ENCODE measurements at regions not wholly inside any gene's neighbourhood (a gene's known extent, or its start where the extent isn't known, plus 50 kb on each side); places are given as distances from the start of the nearest gene placed in this dataset.
"Not testable (repeated sequence)": the region's sequence is repeated elsewhere in the genome, so short reads cannot be mapped to it uniquely, and the experiment has no call there.

DNA sequence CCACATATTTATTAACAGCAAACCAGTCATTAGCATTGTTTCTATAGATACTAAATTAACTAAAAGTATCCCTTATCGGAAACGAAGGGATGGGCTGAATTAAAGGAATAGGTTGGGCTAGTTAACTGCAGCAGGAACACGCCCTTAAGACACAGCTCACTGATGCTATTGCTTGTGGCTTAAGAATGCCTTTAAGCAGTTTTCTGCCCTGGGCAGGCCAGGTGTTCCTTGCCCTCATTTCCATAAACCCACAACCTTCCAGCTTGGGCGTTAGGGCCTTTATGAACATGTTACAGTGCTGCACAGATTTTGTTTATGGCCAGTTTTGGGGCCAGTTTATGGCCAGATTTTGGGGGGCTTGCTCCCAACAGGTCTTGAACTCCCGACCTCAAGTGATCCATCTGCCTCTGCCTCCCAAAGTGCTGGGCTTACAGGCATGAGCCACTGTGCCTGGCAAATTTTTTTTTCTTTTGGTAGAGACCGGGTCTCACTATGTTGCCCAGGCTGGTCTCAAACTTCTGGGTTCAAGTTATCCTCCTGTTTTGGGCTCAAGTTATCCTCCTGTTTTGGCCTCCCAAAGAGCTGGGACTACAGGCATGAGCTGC lies 90.1 kb upstream of the GRIN2A start:
- DNase-seq (ENCODE audit: low read depth in 3 of 3, low spot score in 1 of 3), result not testable (repeated sequence)

DNA sequence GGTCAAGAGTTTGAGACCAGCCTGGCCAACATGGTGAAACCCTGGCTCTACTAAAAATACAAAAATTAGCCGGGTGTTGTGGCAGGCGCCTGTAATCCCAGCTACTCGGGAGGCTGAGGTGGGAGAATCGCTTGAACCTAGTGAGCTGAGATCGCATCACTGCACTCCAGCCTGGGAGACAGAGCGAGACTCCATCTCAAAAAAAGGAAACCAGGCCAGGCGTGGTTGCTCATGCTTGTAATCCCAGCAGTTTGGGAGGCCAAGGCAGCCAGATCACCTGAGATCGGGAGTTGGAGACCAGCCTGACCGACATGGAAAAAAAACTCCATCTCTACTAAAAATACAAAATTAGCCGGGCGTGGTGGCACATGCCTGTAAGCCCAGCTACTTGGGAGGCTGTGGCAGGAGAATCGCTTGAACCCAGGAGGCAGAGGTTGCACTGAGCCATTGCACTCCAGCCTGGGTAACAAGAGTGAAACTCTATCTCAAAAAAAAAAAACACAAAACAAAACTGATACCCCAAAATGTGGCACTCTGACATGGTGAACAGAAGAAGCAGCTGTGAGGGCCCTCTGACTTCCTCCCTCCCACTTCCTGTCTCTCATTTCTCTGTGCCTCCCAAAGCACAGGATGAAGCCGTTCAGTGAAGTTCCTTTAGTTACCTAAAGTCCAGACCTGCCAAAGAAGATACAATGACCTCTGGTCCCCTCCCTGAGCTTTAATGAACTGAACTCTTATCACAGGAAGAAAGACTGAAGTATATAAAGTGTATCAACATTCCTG lies 93.2 kb upstream of the GRIN2A start:
- not testable (repeated sequence) for DNase-seq (ENCODE audit: low read depth in 3 of 3, low spot score in 1 of 3)

DNA sequence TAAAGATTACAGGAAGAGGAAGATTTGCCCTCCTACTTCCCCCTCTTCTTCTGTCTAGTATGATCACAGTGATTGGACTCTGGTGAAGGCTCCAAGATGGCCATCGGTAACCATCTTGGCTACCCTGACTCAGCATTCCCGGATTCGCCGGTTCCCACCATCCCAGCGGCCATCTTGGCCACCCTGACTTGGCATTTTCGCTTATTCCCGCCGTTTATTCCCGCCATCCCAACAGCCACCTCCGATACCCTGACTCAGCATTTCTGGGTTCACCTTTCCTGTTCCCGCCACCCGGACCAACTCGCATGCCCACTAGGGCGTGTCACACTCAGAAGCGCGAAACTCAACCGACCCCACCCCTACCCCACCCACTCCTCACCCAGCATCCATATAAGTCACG lies 95.4 kb upstream of the GRIN2A start:
- DNase-seq (ENCODE audit: low read depth in 3 of 3, low spot score in 1 of 3), result no peak

DNA sequence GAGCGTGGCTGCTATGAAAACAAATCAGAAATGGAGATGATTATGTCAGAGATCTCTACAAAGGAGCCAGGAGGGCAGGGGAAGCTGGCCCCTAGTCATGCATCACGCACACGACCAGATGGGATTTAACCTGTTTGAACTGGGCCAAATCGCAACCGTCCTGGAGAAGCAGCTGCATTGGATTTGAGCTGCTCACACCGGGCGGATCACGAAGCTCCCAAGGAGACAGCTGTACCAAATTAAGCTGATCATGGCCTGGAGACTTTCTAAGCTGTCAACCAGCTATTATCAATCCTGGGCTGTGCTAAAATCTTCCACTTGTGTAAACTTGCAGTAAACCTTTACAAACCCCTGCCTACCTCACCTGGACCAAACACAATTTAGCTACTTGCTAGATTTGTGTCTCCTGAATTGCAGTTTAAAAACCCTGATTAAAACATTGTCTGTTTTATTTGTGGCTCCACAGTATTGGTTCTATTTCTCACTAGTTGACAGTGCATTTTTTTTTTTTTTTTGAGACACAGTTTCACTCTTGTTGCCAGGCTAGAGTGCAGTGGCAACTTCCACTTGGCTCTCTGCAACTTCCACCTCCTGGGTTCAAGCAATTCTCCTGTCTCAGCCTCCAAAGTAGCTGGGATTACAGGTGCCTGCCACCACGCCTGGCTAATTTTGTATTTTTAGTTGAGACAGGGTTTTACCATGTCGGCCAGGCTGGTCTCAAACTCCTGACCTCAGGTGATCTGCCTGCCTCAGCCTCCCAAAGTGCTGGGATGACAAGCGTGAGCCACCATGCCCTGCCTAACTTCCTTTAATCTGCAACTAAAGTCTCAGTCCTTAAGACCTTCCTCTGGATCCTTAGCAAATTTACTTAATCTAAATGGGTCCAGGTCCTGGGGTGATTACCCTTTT lies 98.3 kb upstream of the GRIN2A start:
- DNase-seq (ENCODE audit: low read depth in 3 of 3, low spot score in 1 of 3), result no peak

DNA sequence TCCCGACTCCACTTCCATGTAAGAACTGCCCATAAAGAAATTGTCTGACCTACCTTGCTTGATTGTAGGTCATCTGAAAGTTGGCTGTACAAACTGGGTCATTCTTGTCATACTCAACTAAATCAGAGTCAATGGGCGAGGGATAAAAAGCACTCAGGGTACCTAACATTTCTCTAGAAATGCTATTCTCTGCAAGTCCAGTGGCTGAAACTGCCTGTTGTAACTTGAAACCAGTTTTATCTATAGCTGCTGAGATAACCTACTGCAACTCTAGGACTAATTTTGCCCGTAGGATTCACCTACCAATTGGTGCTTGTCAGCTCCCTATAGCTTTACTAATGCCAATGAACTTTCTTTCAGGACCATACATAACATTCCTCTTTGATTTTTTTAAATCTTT lies 100.1 kb upstream of the GRIN2A start:
- DNase-seq (ENCODE audit: low read depth in 3 of 3, low spot score in 1 of 3), result no peak

DNA sequence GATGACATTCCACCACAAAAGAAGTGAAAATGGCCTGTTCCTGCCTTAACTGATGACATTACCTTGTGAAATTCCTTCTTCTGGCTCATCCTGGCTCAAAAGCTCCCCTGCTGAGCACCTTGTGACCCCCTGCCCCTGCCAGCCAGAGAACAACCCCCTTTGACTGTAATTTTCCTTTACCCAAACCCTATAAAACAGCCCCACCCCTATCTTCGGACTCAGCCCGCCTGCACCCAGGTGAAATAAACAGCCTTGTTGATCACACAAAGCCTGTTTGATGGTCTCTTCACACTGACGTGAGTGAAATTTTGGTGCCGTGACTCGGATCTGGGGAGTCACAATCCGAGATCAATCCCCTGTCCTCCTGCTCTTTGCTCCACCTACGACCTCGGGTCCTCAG lies 101.0 kb upstream of the GRIN2A start:
- not testable (repeated sequence) for DNase-seq (ENCODE audit: low read depth in 3 of 3, low spot score in 1 of 3)

DNA sequence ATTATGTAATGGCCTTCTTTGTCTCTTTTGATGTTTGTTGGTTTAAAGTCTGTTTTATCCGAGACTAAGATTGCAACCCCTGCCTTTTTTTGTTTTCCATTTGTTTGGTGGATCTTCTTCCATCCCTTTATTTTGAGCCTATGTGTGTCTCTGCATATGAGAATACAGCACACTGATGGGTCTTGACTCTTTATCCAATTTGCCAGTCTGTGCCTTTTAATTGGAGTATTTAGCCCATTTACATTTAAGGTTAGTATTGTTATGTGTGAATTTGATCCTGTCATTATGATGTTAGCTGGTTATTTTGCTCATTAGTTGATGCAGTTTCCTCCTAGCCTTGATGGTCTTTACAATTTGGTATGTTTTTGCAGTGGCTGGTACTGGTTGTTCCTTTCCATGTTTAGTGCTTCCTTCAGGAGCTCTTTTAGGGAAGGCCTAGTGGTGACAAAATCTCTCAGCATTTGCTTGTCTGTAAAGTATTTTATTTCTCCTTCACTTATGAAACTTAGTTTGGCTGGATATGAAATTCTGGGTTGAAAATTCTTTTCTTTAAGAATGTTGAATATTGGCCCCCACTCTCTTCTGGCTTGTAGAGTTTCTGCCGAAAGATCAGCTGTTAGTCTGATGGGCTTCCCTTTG lies 95.3 kb upstream of the ATF7IP2 start:
- DNase-seq (ENCODE audit: low read depth in 3 of 3, low spot score in 1 of 3), result not testable (repeated sequence)

DNA sequence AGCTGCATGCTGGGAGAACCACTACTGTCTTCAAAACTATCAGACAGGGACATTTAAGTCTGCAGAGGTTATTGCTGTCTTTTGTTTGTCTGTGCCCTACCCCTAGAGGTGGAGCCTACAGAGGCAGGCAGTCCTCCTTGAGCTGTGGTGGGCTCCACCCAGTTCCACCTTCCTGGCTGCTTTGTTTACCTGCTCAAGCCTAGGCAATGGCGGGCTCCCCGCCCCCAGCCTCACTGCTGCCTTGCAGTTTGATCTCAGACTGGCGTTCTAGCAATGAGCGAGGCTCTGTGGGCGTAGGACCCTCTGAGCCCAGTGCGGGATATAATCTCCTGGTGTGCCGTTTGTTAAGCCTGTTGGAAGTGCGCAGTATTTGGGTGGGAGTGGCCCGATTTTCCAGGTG lies 93.7 kb upstream of the ATF7IP2 start:
- not testable (repeated sequence) for DNase-seq (ENCODE audit: low read depth in 3 of 3, low spot score in 1 of 3)

DNA sequence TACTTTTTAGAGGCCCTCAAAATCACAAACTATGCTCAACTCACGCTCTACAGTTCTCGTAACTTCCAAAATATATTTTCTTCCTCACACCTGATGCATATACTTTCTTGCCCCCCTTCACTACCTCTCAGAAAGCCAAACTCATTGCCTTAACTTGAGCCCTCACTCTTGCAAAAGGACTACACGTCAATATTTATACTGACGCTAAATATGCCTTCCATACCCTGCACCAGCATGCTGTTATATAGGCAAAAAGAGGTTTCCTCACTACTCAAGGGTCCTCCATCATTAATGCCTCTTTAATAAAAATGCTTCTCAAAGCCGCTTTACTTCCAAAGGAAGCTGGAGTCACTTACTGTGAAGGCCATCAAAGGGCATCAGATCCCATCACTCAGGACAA lies 92.9 kb upstream of the ATF7IP2 start:
- not testable (repeated sequence) for DNase-seq (ENCODE audit: low read depth in 3 of 3, low spot score in 1 of 3)

DNA sequence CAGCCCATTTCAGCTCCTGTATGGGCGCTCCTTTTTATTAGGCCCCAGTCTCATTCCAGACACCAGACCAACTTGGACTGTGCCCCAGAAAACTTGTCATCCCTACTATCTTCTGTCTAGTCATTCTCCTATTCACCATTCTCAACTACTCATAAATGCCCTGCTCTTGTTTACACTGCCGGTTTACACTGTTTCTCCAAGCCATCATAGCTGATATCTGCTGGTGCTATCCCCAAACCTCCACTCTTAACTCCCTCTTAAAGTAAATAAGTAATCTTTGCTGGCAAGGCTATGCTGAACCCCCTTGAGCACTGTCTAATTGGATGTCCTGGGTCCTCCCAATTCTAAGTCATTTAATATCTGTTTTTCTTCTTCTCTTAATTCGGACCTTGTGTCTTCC lies 91.7 kb upstream of the ATF7IP2 start:
- DNase-seq (ENCODE audit: low read depth in 3 of 3, low spot score in 1 of 3), result not testable (repeated sequence)

DNA sequence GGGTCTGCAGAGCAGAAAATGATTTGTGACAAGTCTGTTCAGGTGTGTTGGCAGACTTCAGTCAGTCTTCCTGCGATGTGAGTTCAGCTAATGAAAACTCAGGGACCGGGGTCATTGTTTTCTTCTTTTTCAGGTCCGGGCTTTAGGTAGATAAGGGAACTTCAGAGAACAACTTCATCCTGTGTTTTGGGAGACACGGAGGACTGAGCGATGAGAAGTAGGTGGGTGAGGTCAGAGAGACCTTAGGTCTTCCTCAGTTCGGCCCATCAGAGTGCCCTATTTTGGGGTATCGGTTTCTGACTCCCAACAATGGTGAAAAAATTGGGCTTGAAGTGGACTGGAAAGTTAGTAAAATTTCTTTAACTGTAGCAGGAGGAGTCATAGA lies 88.9 kb upstream of the ATF7IP2 start:
- no peak for DNase-seq (ENCODE audit: low read depth in 3 of 3, low spot score in 1 of 3)

DNA sequence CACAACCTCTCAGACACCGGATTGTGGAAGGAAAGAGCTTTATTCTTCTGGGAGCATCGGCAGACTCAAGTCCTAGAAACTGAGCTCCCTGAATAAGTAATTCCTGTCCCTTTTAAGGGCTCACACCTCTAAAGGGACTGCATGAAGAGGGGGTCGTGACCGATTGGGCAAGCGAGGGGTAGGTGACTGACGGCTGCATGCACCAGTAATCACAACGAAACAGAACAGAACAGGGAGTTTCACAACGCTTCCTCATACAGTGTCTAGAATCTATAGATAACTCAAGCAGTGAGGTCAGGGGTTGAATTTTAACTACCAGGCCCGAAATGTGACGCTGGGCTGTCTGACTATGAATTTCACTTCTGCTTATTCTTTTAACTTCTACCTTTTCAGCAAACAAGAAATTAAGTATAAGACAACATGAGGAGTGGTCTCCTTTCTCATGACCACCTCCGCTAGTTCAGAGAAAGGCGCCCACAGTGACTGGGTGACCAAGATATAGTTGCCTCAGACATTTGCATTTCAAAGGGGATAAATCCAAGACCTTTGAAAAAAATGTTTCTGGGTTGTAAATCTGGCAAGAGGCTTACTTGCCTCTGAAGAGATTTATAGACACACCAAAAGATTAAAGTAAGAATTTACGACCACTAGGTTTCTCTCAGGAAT lies 88.4 kb upstream of the ATF7IP2 start:
- no peak for DNase-seq (ENCODE audit: low read depth in 3 of 3, low spot score in 1 of 3)

DNA sequence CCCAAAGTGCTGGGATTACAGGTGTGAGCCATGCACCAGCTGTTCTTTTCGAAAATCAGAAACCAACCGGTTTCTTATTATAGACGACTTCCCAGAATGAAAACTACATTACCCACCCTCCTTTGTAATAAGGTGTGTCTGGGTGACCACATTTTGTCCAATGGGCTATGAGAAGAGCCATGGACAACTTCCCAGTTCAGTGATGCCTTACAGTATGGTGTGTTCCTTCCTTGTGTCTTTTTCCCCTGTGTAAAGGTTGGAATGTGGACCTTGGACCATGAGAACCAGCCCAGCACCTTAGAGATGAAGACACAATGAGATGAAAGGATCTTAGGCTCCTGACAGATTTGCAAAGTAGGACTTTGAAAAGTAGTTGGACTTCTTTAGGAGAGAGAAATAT lies 85.0 kb upstream of the ATF7IP2 start:
- DNase-seq (ENCODE audit: low read depth in 3 of 3, low spot score in 1 of 3), result no peak

DNA sequence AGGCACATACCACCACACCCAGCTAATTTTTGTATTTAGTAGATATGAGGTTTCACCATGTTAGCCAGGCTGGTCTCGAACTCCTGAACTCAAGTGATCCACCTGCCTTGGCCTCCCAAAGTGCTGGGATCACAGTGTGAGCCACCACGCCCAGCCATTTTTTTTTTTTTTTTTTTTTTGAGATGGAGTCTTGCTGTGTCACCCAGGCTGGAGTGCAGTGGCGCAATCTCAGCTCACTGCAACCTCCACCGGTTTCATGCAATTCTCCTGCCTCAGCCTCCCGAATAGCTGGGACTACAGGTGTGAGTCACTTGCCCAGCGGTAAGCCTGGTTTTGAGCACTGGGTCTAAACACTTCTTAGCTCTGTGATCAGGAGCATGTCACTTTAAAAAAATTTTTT lies 84.3 kb upstream of the ATF7IP2 start:
- DNase-seq (ENCODE audit: low read depth in 3 of 3, low spot score in 1 of 3), result not testable (repeated sequence)

DNA sequence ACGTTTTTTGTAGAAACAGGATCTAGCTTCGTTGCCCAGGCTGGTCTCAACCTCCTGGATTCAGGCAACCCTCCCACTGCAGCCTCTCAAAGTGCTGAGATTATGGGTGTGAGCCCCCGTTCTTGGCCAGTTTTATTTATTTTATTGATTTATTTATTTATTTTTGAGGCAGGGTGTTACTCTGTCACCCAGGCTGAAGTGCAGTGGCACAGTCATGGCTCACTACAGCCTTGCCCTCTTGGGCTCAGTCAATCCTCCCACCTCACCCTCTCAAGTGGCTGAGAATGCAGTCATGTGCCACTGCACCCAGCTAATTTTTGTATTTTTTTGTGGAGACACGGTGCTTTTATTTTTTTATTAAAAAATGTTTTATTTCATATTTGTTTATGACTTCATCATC lies 79.9 kb upstream of the ATF7IP2 start:
- DNase-seq (ENCODE audit: low read depth in 3 of 3, low spot score in 1 of 3), result no peak

DNA sequence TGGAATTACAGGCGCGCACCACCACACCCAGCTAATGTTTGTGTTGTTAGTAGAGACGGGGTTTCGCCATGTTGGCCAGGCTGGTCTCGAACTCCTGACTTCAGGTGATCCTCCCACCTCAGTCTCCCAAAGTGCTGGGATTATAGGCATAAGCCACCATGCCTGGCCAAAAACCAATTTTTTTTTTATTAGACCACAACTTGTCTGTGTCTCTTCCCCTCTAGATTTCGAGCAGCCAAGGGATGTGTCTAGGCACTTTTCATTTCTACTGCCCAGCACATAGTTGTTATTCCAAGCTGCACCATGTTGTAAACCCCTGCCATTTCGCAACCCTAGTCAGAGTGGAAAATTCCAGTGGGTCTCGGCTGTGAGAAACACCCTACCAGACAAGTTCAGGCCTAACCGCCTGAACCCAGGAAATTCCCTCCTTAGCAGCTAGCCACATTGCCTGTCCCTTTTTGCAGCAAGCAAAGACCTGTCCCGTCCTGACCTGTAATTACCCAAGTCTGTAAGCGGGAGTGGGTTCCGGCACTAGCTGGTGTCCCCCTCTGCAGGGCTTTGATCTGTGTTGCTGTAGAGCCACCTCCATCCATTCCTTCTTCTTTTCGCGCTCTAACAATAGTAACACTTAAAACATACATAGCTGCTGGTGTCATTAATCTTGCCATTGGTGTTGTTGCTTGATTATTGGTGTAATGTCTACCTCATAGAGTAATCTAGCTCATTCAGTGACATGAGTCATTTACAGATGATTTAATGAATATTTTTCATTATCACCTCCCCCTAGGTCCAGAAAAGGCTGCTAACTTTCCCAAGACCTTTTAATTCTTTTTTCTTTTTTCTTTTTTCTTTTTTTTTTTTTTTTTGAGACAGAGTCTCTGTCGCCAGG lies 77.3 kb upstream of the ATF7IP2 start:
- DNase-seq (ENCODE audit: low read depth in 3 of 3, low spot score in 1 of 3), result no peak

DNA sequence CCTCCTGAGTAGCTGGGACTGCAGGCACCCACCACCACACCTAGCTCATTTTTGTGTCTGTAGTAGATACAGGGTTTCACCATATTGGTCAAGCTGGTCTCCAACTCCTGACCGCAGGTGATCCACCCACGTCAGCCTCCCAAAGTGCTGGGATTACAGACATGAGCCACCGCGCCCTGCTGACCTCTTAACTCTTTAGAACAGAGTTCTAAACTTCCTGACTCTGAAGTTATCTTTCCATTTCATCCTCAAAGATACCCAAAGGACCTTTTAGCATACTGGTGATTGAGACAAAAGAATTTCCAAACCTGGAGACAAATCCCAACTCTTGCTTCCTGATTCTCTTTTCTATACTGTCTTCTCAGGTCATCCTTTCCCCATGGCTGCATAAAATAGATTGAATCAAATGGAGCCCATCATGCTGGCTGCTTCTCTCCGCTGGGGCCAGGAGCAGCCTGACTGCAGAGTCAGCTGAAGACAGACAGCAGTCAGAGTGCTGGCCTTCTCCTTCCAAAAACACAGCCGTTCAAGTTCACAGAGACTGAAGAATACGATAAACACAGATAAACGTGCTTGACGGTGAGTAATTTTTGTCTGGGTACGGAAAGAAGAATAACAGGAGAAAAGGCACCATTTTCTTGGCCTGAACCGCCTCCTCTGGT lies 76.5 kb upstream of the ATF7IP2 start:
- DNase-seq (ENCODE audit: low read depth in 3 of 3, low spot score in 1 of 3), result no peak

DNA sequence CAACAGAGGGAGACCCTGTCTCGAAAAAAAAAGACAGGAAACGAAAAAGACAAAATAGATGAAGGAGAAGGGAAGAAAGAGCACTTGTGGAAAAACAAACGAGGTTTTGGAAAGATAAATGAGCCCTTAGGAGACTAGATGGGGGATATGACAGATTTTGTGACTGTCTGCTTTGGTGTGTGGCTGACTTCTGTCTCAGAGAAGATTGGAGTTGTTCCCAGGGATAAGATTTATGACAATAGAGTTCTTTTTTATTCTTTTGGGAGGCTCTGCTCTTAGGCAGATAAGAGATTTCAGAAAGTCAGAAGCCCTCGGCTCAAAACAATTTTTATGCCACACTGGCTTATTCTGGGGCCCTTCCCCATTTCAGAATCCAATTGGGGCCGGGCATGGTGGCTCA lies 73.9 kb upstream of the ATF7IP2 start:
- DNase-seq (ENCODE audit: low read depth in 3 of 3, low spot score in 1 of 3), result no peak
